HT-29 (cell line): ENCODE measurements at regions not wholly inside any gene's neighbourhood (a gene's known extent, or its start where the extent isn't known, plus 50 kb on each side); places are given as distances from the start of the nearest gene placed in this dataset.
"Not testable (repeated sequence)": the region's sequence is repeated elsewhere in the genome, so short reads cannot be mapped to it uniquely, and the experiment has no call there.

Experiments used
- DNase-seq: peaks from one replicate; pipeline ENCODE4 v3.0.0-alpha.2; 2015; ENCODE audit warnings: low spot score

GRCh38 chr1:149635290-149635899 is 51.7 kb downstream of the PPIAL4C start:
- DNase-seq: not testable (repeated sequence)

- DNase-seq: peak; percentile 89
Observed at GRCh38 chr1:149636286-149637122, 52.9 kb downstream of the PPIAL4C start.

- not testable (repeated sequence) for DNase-seq
Observed at GRCh38 chr1:149638481-149638880, 54.8 kb downstream of the PPIAL4C start.

- DNase-seq: not testable (repeated sequence)
Observed at GRCh38 chr1:149638901-149639658, 55.4 kb downstream of the PPIAL4C start.

- DNase-seq: not testable (repeated sequence)
Observed at GRCh38 chr1:149641179-149641578, 57.5 kb downstream of the PPIAL4C start.

- DNase-seq: not testable (repeated sequence)
Observed at GRCh38 chr1:149644818-149645217, 61.2 kb downstream of the PPIAL4C start.

- DNase-seq: peak; percentile 25
Observed at GRCh38 chr1:149646360-149647017, 62.8 kb downstream of the PPIAL4C start.

GRCh38 chr1:149647018-149647373 is 63.3 kb downstream of the PPIAL4C start:
- not testable (repeated sequence) for DNase-seq

- not testable (repeated sequence) for DNase-seq
Observed at GRCh38 chr1:149657750-149658149, 74.1 kb downstream of the PPIAL4C start.

- DNase-seq: not testable (repeated sequence)
Observed at GRCh38 chr1:149658175-149658574, 74.5 kb downstream of the PPIAL4C start.

GRCh38 chr1:149664624-149665023 is 81.0 kb downstream of the PPIAL4C start:
- DNase-seq: peak; percentile 35

- DNase-seq: not testable (repeated sequence)
Observed at GRCh38 chr1:149665033-149665432, 81.4 kb downstream of the PPIAL4C start.

GRCh38 chr1:149665528-149665927 is 81.9 kb downstream of the PPIAL4C start:
- not testable (repeated sequence) for DNase-seq

- DNase-seq: not testable (repeated sequence)
Observed at GRCh38 chr1:149673231-149673909, 89.7 kb downstream of the PPIAL4C start.

GRCh38 chr1:149674921-149675320 is 91.3 kb downstream of the PPIAL4C start:
- DNase-seq: not testable (repeated sequence)

- not testable (repeated sequence) for DNase-seq
Observed at GRCh38 chr1:149677359-149677758, 93.7 kb downstream of the PPIAL4C start.

- DNase-seq: not testable (repeated sequence)
Observed at GRCh38 chr1:149686593-149687238, 95.8 kb upstream of the FCGR1A start.

- not testable (repeated sequence) for DNase-seq
Observed at GRCh38 chr1:149691399-149691798, 91.1 kb upstream of the FCGR1A start.

GRCh38 chr1:149692804-149693539 is 89.5 kb upstream of the FCGR1A start:
- DNase-seq: not testable (repeated sequence)

GRCh38 chr1:149695066-149695465 is 87.4 kb upstream of the FCGR1A start:
- DNase-seq: not testable (repeated sequence)
